NOMO-1 treated with dmso at 0.1 percent for 144 hours (cell line): ENCODE measurements at regions not wholly inside any gene's neighbourhood (a gene's known extent, or its start where the extent isn't known, plus 50 kb on each side); places are given as distances from the start of the nearest gene placed in this dataset.

Source experiments
- DNase-seq: peaks from one replicate; lab custom pipeline; 2025; ENCODE audit not compliant: unreplicated experiment; lab: John Stamatoyannopoulos, UW

- no peak for DNase-seq
Measured at GRCh38 chr10:128485701-128486235, 359.5 kb upstream of the MKI67 start.

GRCh38 chr10:128487517-128487916, 361.3 kb upstream of the MKI67 start:
- no peak for DNase-seq

GRCh38 chr10:128489324-128490247, 363.4 kb upstream of the MKI67 start:
- no peak for DNase-seq

- no peak for DNase-seq
Measured at GRCh38 chr10:128491686-128492085, 365.5 kb upstream of the MKI67 start.

- no peak for DNase-seq
Measured at GRCh38 chr10:128493811-128494210, 367.6 kb upstream of the MKI67 start.

- DNase-seq = no peak
Measured at GRCh38 chr10:128494665-128495064, 368.4 kb upstream of the MKI67 start.

- no peak for DNase-seq
Measured at GRCh38 chr10:128497660-128498377, 371.6 kb upstream of the MKI67 start.

- DNase-seq = no peak
Measured at GRCh38 chr10:128498378-128498730, 372.1 kb upstream of the MKI67 start.

GRCh38 chr10:128498746-128499145, 372.5 kb upstream of the MKI67 start:
- no peak for DNase-seq

- no peak for DNase-seq
Measured at GRCh38 chr10:128499486-128499885, 373.3 kb upstream of the MKI67 start.

GRCh38 chr10:128499956-128500355, 373.7 kb upstream of the MKI67 start:
- no peak for DNase-seq

- no peak for DNase-seq
Measured at GRCh38 chr10:128500642-128501041, 374.4 kb upstream of the MKI67 start.

GRCh38 chr10:128505346-128505745, 379.1 kb upstream of the MKI67 start:
- no peak for DNase-seq

GRCh38 chr10:128506423-128506822, 380.2 kb upstream of the MKI67 start:
- no peak for DNase-seq

GRCh38 chr10:128507066-128507465, 380.8 kb upstream of the MKI67 start:
- DNase-seq = no peak

- no peak for DNase-seq
Measured at GRCh38 chr10:128511284-128511683, 385.1 kb upstream of the MKI67 start.

GRCh38 chr10:128512767-128513166, 386.5 kb upstream of the MKI67 start:
- DNase-seq = no peak

GRCh38 chr10:128514536-128514935, 388.3 kb upstream of the MKI67 start:
- DNase-seq = no peak

- no peak for DNase-seq
Measured at GRCh38 chr10:128516180-128516579, 390.0 kb upstream of the MKI67 start.

- DNase-seq = no peak
Measured at GRCh38 chr10:128517167-128517566, 390.9 kb upstream of the MKI67 start.

- DNase-seq = no peak
Measured at GRCh38 chr10:128518000-128518399, 391.8 kb upstream of the MKI67 start.

- no peak for DNase-seq
Measured at GRCh38 chr10:128519581-128519980, 393.4 kb upstream of the MKI67 start.
